ENCODE measurements at regions not wholly inside any gene's neighbourhood (a gene's known extent, or its start where the extent isn't known, plus 50 kb on each side); places are given as distances from the start of the nearest gene placed in this dataset.

DNA sequence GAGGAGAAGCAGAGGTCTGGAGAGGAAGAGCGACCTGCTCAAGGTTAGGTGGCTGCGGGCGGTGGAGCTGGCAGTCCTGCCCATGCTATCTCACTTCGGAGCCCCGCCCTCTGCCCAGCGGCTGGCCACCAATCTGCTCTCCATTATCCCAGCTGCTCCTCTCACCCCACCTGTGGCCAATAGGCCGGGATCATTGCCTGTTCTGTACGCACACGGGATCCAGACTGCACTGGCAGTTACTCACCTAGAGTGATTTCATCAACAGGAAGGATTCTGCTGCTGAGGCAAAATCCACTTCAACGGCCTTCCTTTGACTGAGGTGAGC lies 100.6 kb downstream of the TLE3 start:
- H3K4me3 ChIP-seq (ENCODE audit: low read length in 2 of 2): no peak overlapping the region
- H3K9ac ChIP-seq (ENCODE audit: low read depth in 1 of 2, low read length in 2 of 2): no peak overlapping the region
- peaks cover 24 to 52% of the 10 kb centered on the region in 2 donors for H3K4me1 ChIP-seq (ENCODE audit: control insufficient read depth in 2 of 2, insufficient read depth in 2 of 2, low read length in 2 of 2)
- no peaks in the 10 kb centered on the region for H3K9me3 ChIP-seq (ENCODE audit: control insufficient read depth in 2 of 2, low read length in 2 of 2)
- H3K36me3 ChIP-seq (ENCODE audit: control insufficient read depth in 2 of 2, insufficient read depth in 2 of 2, low read length in 2 of 2): no peaks in the 10 kb centered on the region
- peak overlapping the region; percentile 67 to 73 for H3K27ac ChIP-seq (ENCODE audit: low read depth in 2 of 2, low read length in 2 of 2)
- H3K27me3 ChIP-seq (ENCODE audit: control insufficient read depth in 2 of 2, insufficient read depth in 2 of 2, low read length in 2 of 2): no peaks in the 10 kb centered on the region

Data from mucosa of rectum (tissue), 2 donors.